T-helper 17 cell (primary cell): ENCODE measurements at regions not wholly inside any gene's neighbourhood (a gene's known extent, or its start where the extent isn't known, plus 50 kb on each side); places are given as distances from the start of the nearest gene placed in this dataset.

ENCODE experiments used
- ATAC-seq: fragments of 150-1000 bp; cut with Tn5 transposase; 2 replicates; pipeline ENCODE4 v1.10.0; 2021; ENCODE audit warnings: mild to moderate bottlenecking, moderate library complexity
- DNase-seq, 3 donors: peaks; one replicate each; pipeline versions ENCODE4 v3.0.0 to v3.0.0-alpha.2; 2020 to 2021
- H3K9me3 ChIP-seq: one replicate; pipeline ENCODE4 v1.7.0; 2013; ENCODE audit warnings: low read length, mild to moderate bottlenecking; ENCODE audit not compliant: control insufficient read depth, poor library complexity, severe bottlenecking
- H3K27ac Mint-ChIP-seq: one replicate; pipeline ENCODE4 v1.8.0; 2022; ENCODE audit warnings: mild to moderate bottlenecking, moderate library complexity, mixed read lengths
- H3K27me3 Mint-ChIP-seq: one replicate; pipeline ENCODE4 v1.8.0; 2022; ENCODE audit warnings: mixed read lengths
- H3K36me3 Mint-ChIP-seq: one replicate; pipeline ENCODE4 v1.8.0; 2022; ENCODE audit warnings: low read depth, mixed read lengths
- H3K4me1 Mint-ChIP-seq: one replicate; pipeline ENCODE4 v1.8.0; 2022; ENCODE audit warnings: mild to moderate bottlenecking, mixed read lengths
- H3K4me3 Mint-ChIP-seq: one replicate; pipeline ENCODE4 v1.8.0; 2022; ENCODE audit warnings: mild to moderate bottlenecking, moderate library complexity, mixed read lengths

DNA sequence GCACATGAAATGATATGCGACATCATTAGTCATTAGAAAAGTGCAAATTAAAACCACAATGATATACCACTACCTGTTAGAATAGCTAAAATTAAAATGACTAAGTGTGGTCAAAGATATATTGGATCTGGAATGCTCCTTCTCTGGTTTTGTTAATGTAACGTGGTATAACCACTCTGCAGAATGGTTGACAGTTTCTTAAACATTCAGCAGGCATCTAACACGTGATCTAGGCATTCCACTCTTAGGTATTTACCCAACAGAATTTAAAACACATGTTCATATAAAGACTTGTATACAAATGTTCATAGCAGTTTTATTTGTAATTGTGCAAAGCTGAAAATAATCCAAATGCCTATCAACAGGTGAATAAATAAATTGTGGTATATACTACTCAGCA is 165.0 kb upstream of the PLXNA2 start:
- H3K9me3 ChIP-seq, result no peaks in the 10 kb centered on the region
- no peaks in the 10 kb centered on the region for H3K4me1 Mint-ChIP-seq
- H3K27ac Mint-ChIP-seq, result no peak overlapping the region
- ATAC-seq, result no peak
- no peak for DNase-seq
- peaks cover 4% of the 10 kb centered on the region for H3K27me3 Mint-ChIP-seq
- no peaks in the 10 kb centered on the region for H3K36me3 Mint-ChIP-seq
- no peak overlapping the region for H3K4me3 Mint-ChIP-seq

DNA sequence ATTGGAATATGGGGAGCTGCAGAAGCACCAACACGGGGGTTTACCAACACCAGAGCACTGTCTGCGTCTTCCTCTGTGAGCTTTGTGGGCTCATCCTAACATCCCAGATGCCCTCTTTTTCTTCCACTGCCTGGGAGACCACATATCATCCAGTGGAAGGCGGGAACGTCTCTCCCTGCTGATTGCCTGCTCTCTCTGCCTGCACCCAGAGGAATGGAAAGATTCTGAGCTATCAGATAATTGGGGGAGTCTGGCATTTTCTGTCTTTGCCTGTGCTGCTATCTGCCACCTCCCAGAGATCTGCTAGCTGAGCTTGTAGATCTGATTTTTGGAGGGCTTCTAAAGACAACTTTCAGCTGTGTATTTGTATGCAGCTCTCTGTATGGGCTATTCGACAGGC is 166.2 kb upstream of the PLXNA2 start:
- ATAC-seq (no peak), DNase-seq (no peak)
- H3K36me3 Mint-ChIP-seq, result no peaks in the 10 kb centered on the region

GRCh38 chr1:208413006-208413405 is 168.8 kb upstream of the PLXNA2 start:
- no peaks in the 10 kb centered on the region for H3K9me3 ChIP-seq
- ATAC-seq (no peak), DNase-seq (no peak)
- Mint-ChIP-seq H3K4me1 (no peaks in the 10 kb centered on the region), H3K36me3 (no peaks in the 10 kb centered on the region), H3K27me3 (peaks cover 23% of the 10 kb centered on the region), H3K4me3 (no peak overlapping the region), H3K27ac (no peak overlapping the region)

More for the DNA sequence above, 166.2 kb upstream of the PLXNA2 start:
- Mint-ChIP-seq H3K27me3 (peaks cover 13% of the 10 kb centered on the region), H3K27ac (no peak overlapping the region), H3K4me1 (no peaks in the 10 kb centered on the region), H3K4me3 (no peak overlapping the region)
- H3K9me3 ChIP-seq, result no peaks in the 10 kb centered on the region

DNA sequence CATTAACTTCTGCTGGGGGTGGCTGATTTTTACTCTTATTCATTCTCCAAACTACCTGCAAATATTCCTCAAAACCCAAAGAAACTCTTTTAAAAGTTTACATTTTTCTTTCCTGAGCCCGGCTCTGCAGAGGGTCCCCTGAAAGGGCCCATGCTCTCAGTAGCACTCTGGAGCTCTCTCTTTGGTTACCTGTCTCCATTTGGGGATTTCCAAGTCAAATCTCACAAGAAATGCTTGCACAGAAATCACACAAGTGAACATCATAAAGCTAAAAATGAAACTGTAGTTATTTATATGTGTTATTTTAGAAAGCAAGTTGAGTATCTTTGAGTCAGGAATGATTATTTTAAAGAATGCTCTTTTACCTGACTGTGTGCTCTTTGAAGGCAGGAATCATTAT is 174.5 kb upstream of the PLXNA2 start:
- H3K27me3 Mint-ChIP-seq, result peaks cover 37% of the 10 kb centered on the region
- DNase-seq (no peak), ATAC-seq (no peak)
- no peaks in the 10 kb centered on the region for H3K9me3 ChIP-seq
- H3K4me3 Mint-ChIP-seq, result no peak overlapping the region
- H3K27ac Mint-ChIP-seq, result no peak overlapping the region
- H3K36me3 Mint-ChIP-seq, result no peaks in the 10 kb centered on the region
- no peaks in the 10 kb centered on the region for H3K4me1 Mint-ChIP-seq

GRCh38 chr1:208419746-208420420 is 175.7 kb upstream of the PLXNA2 start:
- Mint-ChIP-seq H3K36me3 (no peaks in the 10 kb centered on the region), H3K27me3 (peaks cover 29% of the 10 kb centered on the region), H3K27ac (no peak overlapping the region), H3K4me3 (no peak overlapping the region), H3K4me1 (no peaks in the 10 kb centered on the region)
- H3K9me3 ChIP-seq, result no peaks in the 10 kb centered on the region
- ATAC-seq (no peak), DNase-seq (no peak)

DNA sequence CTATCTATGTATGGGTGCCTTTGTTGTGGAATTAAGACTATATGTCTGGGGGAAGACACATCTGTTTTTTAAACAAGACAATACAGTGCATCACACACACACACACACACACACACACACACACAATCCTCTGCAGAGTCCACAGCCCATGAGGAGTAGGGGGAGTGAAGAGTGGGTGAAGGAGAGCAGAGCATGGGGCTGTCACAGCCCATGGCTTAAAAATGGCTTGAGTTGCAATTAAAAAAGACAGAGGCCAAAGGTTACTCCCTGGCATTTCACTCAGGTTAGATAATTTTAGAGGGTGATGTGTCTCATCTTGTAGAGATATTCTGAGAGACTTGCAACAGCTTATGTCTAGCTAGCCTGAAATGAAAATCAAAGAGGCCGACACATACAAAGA is 176.5 kb upstream of the PLXNA2 start:
- H3K9me3 ChIP-seq, result no peaks in the 10 kb centered on the region
- Mint-ChIP-seq H3K4me1 (no peaks in the 10 kb centered on the region), H3K36me3 (no peaks in the 10 kb centered on the region), H3K4me3 (no peak overlapping the region), H3K27ac (no peak overlapping the region), H3K27me3 (peaks cover 24% of the 10 kb centered on the region)
- ATAC-seq (no peak), DNase-seq (no peak)

DNA sequence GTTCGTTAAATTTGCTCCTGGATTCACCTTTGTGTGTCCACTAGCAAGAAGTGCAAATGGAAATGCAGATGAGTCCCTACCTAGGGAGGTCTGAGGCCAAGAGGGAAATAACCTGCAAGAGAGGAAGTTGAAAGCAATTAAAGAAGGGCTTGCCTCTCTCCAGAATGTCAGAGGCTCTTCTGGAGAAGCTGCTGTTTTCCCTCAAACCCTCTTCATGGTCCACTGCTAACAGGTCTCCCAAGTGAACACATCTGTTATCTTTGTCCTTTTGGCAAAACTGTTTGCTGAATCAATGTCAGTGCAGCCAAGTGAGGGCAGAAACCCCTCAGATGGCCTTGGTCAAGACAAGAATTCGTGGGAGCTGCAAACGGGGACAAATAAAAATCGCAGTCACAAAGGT is 177.3 kb upstream of the PLXNA2 start:
- DNase-seq (no peak), ATAC-seq (no peak)
- Mint-ChIP-seq H3K27me3 (peaks cover 18% of the 10 kb centered on the region), H3K27ac (no peak overlapping the region), H3K4me3 (no peak overlapping the region), H3K4me1 (no peaks in the 10 kb centered on the region), H3K36me3 (no peaks in the 10 kb centered on the region)
- no peaks in the 10 kb centered on the region for H3K9me3 ChIP-seq

GRCh38 chr1:208423526-208423925 is 179.3 kb upstream of the PLXNA2 start:
- ATAC-seq, result no peak
- Mint-ChIP-seq H3K4me1 (no peaks in the 10 kb centered on the region), H3K4me3 (no peak overlapping the region), H3K27me3 (peaks cover 9% of the 10 kb centered on the region), H3K27ac (no peak overlapping the region), H3K36me3 (no peaks in the 10 kb centered on the region)
- no peaks in the 10 kb centered on the region for H3K9me3 ChIP-seq
- DNase-seq, result no peak

DNA sequence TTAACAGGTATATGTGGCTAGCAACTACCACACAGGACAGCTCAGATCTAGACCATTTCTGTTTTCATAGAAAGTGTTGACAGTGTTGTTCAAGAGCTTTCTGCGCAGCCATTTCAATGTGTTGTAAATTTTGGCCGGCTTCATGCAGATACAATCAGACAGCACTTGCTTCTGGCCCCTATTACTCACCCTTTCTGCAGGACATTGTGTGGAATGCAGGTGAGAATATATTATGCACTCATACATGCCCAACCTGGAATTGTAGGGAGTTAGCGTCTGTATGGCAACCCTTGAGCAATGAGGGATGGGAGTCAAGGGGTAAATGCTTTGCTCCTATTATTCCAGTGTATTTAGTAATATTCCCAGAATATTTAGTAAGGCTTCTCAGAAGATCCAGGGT is 180.9 kb upstream of the PLXNA2 start:
- H3K36me3 Mint-ChIP-seq, result no peaks in the 10 kb centered on the region
- H3K9me3 ChIP-seq, result no peaks in the 10 kb centered on the region
- no peak for DNase-seq
- no peaks in the 10 kb centered on the region for H3K27me3 Mint-ChIP-seq
- no peaks in the 10 kb centered on the region for H3K4me1 Mint-ChIP-seq
- no peak overlapping the region for H3K4me3 Mint-ChIP-seq
- no peak overlapping the region for H3K27ac Mint-ChIP-seq
- no peak for ATAC-seq

- Mint-ChIP-seq H3K4me1 (no peaks in the 10 kb centered on the region), H3K36me3 (no peaks in the 10 kb centered on the region), H3K27me3 (peaks cover 5% of the 10 kb centered on the region), H3K27ac (no peak overlapping the region), H3K4me3 (no peak overlapping the region)
- no peaks in the 10 kb centered on the region for H3K9me3 ChIP-seq
- DNase-seq (no peak), ATAC-seq (no peak)
Observed at GRCh38 chr1:208430220-208430619, 186.0 kb upstream of the PLXNA2 start.

GRCh38 chr1:208431721-208432120 is 187.5 kb upstream of the PLXNA2 start:
- Mint-ChIP-seq H3K4me3 (no peak overlapping the region), H3K4me1 (no peaks in the 10 kb centered on the region), H3K36me3 (no peaks in the 10 kb centered on the region), H3K27me3 (peaks cover 5% of the 10 kb centered on the region), H3K27ac (no peak overlapping the region)
- DNase-seq (no peak), ATAC-seq (no peak)
- H3K9me3 ChIP-seq, result no peaks in the 10 kb centered on the region

DNA sequence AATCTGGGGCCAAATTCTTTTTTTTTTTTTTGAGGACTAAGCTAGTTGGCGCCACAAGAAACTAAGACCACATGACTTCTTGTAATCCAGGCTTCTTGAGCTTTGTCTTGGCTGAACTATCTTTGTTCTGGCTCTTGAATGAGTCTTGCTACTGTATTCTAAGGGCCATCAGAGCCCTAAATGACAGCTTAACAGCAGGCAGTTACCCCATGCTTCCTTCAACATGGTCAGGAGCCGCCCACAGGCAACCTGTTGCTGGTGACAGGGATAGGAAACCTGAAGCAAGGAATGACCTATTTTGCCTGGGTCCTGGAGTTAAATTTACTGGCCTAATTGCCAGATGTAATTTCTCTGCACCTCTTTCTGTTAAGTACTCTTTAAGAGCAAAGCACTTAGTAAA is 188.2 kb upstream of the PLXNA2 start:
- H3K4me1 Mint-ChIP-seq, result no peaks in the 10 kb centered on the region
- no peak overlapping the region for H3K27ac Mint-ChIP-seq
- H3K9me3 ChIP-seq, result no peaks in the 10 kb centered on the region
- DNase-seq (no peak), ATAC-seq (no peak)
- H3K27me3 Mint-ChIP-seq, result peaks cover 5% of the 10 kb centered on the region
- H3K36me3 Mint-ChIP-seq, result no peaks in the 10 kb centered on the region
- H3K4me3 Mint-ChIP-seq, result no peak overlapping the region

- no peaks in the 10 kb centered on the region for H3K36me3 Mint-ChIP-seq
- H3K4me3 Mint-ChIP-seq, result no peak overlapping the region
- H3K27me3 Mint-ChIP-seq, result peaks cover 5% of the 10 kb centered on the region
- no peaks in the 10 kb centered on the region for H3K4me1 Mint-ChIP-seq
- H3K9me3 ChIP-seq, result no peaks in the 10 kb centered on the region
- ATAC-seq (no peak), DNase-seq (no peak)
- H3K27ac Mint-ChIP-seq, result no peak overlapping the region
Observed at GRCh38 chr1:208433086-208433485, 188.9 kb upstream of the PLXNA2 start.

- Mint-ChIP-seq H3K27me3 (peaks cover 5% of the 10 kb centered on the region), H3K4me1 (no peaks in the 10 kb centered on the region), H3K4me3 (no peak overlapping the region), H3K27ac (no peak overlapping the region), H3K36me3 (no peaks in the 10 kb centered on the region)
- no peak for DNase-seq
- no peak for ATAC-seq
- no peaks in the 10 kb centered on the region for H3K9me3 ChIP-seq
Observed at GRCh38 chr1:208433971-208434370, 189.8 kb upstream of the PLXNA2 start.
